ENCODE measurements at regions not wholly inside any gene's neighbourhood (a gene's known extent, or its start where the extent isn't known, plus 50 kb on each side); places are given as distances from the start of the nearest gene placed in this dataset.
"Not testable (repeated sequence)": the region's sequence is repeated elsewhere in the genome, so short reads cannot be mapped to it uniquely, and the experiment has no call there.

DNA sequence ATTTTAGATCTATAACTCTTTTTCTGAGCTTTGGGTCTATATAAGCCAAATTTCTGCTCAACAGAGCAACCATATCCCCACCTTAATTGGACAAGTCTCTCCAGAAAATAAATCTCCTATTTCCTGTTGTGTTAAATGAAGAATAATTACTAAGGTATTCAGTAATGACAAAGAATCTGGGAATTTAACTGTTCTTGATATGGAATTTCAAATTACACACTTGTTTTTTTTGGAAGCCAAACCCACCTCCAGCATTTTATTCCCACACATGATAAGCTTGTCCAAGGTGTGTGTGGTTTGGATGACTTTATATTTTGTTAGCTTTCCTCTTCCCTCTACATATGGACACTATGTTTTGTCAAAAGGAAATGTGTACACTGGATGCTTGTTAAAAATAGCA, 1313.2 kb upstream of the CDH18 start:
- not testable (repeated sequence) for H3K4me3 ChIP-seq (ENCODE audit: low read length); H3K27ac ChIP-seq (ENCODE audit: low read length); H2AFZ ChIP-seq (ENCODE audit: low read depth, low read length); H3K36me3 ChIP-seq (replicated peaks; ENCODE audit: low read depth, low read length); H3K9me3 ChIP-seq (ENCODE audit: insufficient read depth, low read length); H3K9ac ChIP-seq (ENCODE audit: low read length); H3K4me2 ChIP-seq (ENCODE audit: low read length); H3K4me1 ChIP-seq (ENCODE audit: low read length); H3K79me2 ChIP-seq (ENCODE audit: low read length); H3K27me3 ChIP-seq (ENCODE audit: low read depth, low read length); H4K20me1 ChIP-seq (ENCODE audit: insufficient read depth, low read length)

DNA sequence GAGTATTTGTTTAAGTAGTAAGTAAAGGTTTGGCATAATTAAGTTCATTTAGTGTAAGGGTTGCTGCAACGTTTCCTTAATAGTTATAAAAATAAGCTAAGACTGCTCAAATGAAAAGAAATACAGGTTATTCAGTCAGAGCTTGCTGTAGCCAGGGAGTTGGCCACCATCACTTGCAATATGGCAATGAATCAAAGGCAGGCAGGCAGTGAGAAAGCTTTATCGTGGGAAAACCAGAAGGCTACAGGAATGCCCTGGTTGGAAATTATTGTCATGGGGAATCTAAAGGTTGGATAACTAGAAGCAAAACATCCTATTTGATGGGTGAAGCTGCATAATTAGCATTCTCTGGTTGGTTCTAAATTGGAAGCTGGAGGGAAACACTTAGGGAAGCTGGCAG, 1286.4 kb upstream of the CDH18 start:
- not testable (repeated sequence) for H3K4me1 ChIP-seq (ENCODE audit: low read length); H3K4me3 ChIP-seq (ENCODE audit: low read length); H3K27me3 ChIP-seq (ENCODE audit: low read depth, low read length); H4K20me1 ChIP-seq (ENCODE audit: insufficient read depth, low read length); H3K27ac ChIP-seq (ENCODE audit: low read length); H3K9ac ChIP-seq (ENCODE audit: low read length); H3K4me2 ChIP-seq (ENCODE audit: low read length); H2AFZ ChIP-seq (ENCODE audit: low read depth, low read length); H3K36me3 ChIP-seq (replicated peaks; ENCODE audit: low read depth, low read length); H3K79me2 ChIP-seq (ENCODE audit: low read length); H3K9me3 ChIP-seq (ENCODE audit: insufficient read depth, low read length)

GRCh38 chr5:21263361-21263760, 1275.4 kb upstream of the CDH18 start:
- H2AFZ ChIP-seq (ENCODE audit: low read depth, low read length): no peak overlapping the region
- no peak overlapping the region for H3K9ac ChIP-seq (ENCODE audit: low read length)
- no peaks in the 10 kb centered on the region for H3K79me2 ChIP-seq (ENCODE audit: low read length)
- no peaks in the 10 kb centered on the region for H3K4me1 ChIP-seq (ENCODE audit: low read length)
- H3K36me3 ChIP-seq (replicated peaks; ENCODE audit: low read depth, low read length): no peaks in the 10 kb centered on the region
- no peak for TF ChIP-seq EZH2phosphoT487 (IDR thresholded peaks at IDR 0.05; ENCODE audit: low read depth)
- TF ChIP-seq, protein P1, sequence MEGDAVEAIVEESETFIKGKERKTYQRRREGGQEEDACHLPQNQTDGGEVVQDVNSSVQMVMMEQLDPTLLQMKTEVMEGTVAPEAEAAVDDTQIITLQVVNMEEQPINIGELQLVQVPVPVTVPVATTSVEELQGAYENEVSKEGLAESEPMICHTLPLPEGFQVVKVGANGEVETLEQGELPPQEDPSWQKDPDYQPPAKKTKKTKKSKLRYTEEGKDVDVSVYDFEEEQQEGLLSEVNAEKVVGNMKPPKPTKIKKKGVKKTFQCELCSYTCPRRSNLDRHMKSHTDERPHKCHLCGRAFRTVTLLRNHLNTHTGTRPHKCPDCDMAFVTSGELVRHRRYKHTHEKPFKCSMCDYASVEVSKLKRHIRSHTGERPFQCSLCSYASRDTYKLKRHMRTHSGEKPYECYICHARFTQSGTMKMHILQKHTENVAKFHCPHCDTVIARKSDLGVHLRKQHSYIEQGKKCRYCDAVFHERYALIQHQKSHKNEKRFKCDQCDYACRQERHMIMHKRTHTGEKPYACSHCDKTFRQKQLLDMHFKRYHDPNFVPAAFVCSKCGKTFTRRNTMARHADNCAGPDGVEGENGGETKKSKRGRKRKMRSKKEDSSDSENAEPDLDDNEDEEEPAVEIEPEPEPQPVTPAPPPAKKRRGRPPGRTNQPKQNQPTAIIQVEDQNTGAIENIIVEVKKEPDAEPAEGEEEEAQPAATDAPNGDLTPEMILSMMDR (IDR thresholded peaks at IDR 0.05; ENCODE audit: low read depth, low read length): no peak
- no peak overlapping the region for H3K27ac ChIP-seq (ENCODE audit: low read length)
- no peaks in the 10 kb centered on the region for H3K9me3 ChIP-seq (ENCODE audit: insufficient read depth, low read length)
- no peaks in the 10 kb centered on the region for H3K27me3 ChIP-seq (ENCODE audit: low read depth, low read length)
- no peak overlapping the region for H3K4me3 ChIP-seq (ENCODE audit: low read length)
- H3K4me2 ChIP-seq (ENCODE audit: low read length): no peak overlapping the region
- no peaks in the 10 kb centered on the region for H4K20me1 ChIP-seq (ENCODE audit: insufficient read depth, low read length)

- Histone ChIP-seq H3K27ac (ENCODE audit: low read length) (no peak overlapping the region), H3K4me2 (ENCODE audit: low read length) (no peak overlapping the region), H3K9ac (ENCODE audit: low read length) (no peak overlapping the region), H2AFZ (ENCODE audit: low read depth, low read length) (no peak overlapping the region), H3K9me3 (ENCODE audit: insufficient read depth, low read length) (no peaks in the 10 kb centered on the region), H3K4me1 (ENCODE audit: low read length) (no peaks in the 10 kb centered on the region), H3K36me3 (replicated peaks; ENCODE audit: low read depth, low read length) (no peaks in the 10 kb centered on the region), H4K20me1 (ENCODE audit: insufficient read depth, low read length) (no peaks in the 10 kb centered on the region), H3K79me2 (ENCODE audit: low read length) (no peaks in the 10 kb centered on the region), H3K4me3 (ENCODE audit: low read length) (no peak overlapping the region), H3K27me3 (ENCODE audit: low read depth, low read length) (no peaks in the 10 kb centered on the region)
- no peak for TF ChIP-seq EZH2phosphoT487 (IDR thresholded peaks at IDR 0.05; ENCODE audit: low read depth)
- TF ChIP-seq, protein P1 (IDR thresholded peaks at IDR 0.05; ENCODE audit: low read depth, low read length): no peak
Measured at GRCh38 chr5:21254161-21254560, 1266.2 kb upstream of the CDH18 start.

- no peak overlapping the region for H3K4me2 ChIP-seq (ENCODE audit: low read length)
Measured at GRCh38 chr5:21244982-21245381, 1257.0 kb upstream of the CDH18 start.

More at GRCh38 chr5:21244982-21245381, 1257.0 kb upstream of the CDH18 start:
- no peak overlapping the region for H3K9ac ChIP-seq (ENCODE audit: low read length)
- no peak for TF ChIP-seq EZH2phosphoT487 (IDR thresholded peaks at IDR 0.05; ENCODE audit: low read depth)
- TF ChIP-seq, protein P1 (IDR thresholded peaks at IDR 0.05; ENCODE audit: low read depth, low read length): no peak
- H3K79me2 ChIP-seq (ENCODE audit: low read length): no peaks in the 10 kb centered on the region
- no peaks in the 10 kb centered on the region for H3K27me3 ChIP-seq (ENCODE audit: low read depth, low read length)
- no peaks in the 10 kb centered on the region for H4K20me1 ChIP-seq (ENCODE audit: insufficient read depth, low read length)
- H3K36me3 ChIP-seq (replicated peaks; ENCODE audit: low read depth, low read length): no peaks in the 10 kb centered on the region
- no peaks in the 10 kb centered on the region for H3K4me1 ChIP-seq (ENCODE audit: low read length)
- no peaks in the 10 kb centered on the region for H3K9me3 ChIP-seq (ENCODE audit: insufficient read depth, low read length)
- H3K27ac ChIP-seq (ENCODE audit: low read length): no peak overlapping the region
- H3K4me3 ChIP-seq (ENCODE audit: low read length): no peak overlapping the region
- no peak overlapping the region for H2AFZ ChIP-seq (ENCODE audit: low read depth, low read length)
